ENCODE measurements at regions not wholly inside any gene's neighbourhood (a gene's known extent, or its start where the extent isn't known, plus 50 kb on each side); places are given as distances from the start of the nearest gene placed in this dataset.

DNA sequence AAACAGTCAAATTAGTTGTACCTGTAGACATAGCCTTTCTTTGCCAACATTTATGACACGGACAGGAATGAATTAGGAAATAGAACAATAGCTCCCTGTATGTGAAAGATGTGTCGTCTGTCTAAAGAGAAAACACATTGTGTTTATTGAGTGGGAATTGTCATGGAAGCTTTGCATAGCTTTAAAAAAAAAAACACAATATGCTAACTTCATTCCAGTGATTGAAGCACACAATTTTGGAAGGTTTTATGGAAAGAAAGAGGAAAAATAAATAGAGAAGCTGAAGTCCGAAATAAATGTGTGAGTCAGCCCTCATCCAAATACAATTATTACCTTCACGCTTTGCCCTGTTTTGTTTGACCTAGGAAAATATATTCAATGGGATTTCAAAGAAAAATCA, 1095.7 kb downstream of the TSN start:
- H3K4me1 ChIP-seq (ENCODE audit: low read length) = no peaks in the 10 kb centered on the region
- H3K9ac ChIP-seq (ENCODE audit: low read length) = no peak overlapping the region
- no peaks in the 10 kb centered on the region for H3K9me2 ChIP-seq (replicated peaks; ENCODE audit: insufficient read depth, low read length)
- H3K27me3 ChIP-seq (ENCODE audit: low read length) = no peaks in the 10 kb centered on the region
- H2AFZ ChIP-seq (ENCODE audit: low read length) = no peak overlapping the region
- H3K4me2 ChIP-seq (ENCODE audit: low read depth, low read length, poor library complexity, severe bottlenecking) = no peak overlapping the region
- H3K9me3 ChIP-seq (ENCODE audit: low read length) = no peaks in the 10 kb centered on the region
- H4K20me1 ChIP-seq (ENCODE audit: insufficient read depth, low read depth, low read length) = no peaks in the 10 kb centered on the region
- no peaks in the 10 kb centered on the region for H3K79me2 ChIP-seq (ENCODE audit: low read length)
- no peak for DNase-seq
- no peaks in the 10 kb centered on the region for H3K36me3 ChIP-seq (ENCODE audit: insufficient read depth, low read length)
- H3K27ac ChIP-seq (ENCODE audit: low read length) = no peak overlapping the region
- H3K4me3 ChIP-seq (ENCODE audit: low read length) = no peak overlapping the region

DNA sequence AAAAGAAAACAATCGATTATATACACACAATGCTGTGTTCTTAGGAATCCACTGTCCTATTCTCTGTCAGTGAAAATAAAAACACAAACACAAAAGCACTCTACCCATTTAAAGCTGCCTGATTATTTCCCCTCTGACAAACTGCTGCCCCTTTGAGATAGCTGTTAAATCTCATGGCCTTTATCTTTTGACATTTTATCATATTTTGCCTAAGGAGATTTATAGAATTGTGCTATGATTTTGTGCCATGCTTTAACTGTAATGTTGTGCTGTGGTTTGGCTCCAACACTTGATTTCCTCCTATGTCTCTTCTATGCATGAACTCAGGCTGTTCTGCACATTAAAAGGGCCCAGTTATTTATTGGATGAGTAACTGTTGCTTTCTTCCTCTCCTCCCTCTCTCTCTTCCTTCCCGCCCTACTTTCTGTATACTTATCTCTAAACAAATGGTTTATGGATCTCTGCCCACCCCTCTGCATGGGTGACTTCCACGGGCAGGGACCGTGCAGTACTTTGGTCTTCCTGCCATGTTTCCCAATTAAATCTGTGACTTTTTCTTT, 1096.6 kb downstream of the TSN start:
- Histone ChIP-seq H2AFZ (ENCODE audit: low read length) (no peak overlapping the region), H3K27me3 (ENCODE audit: low read length) (no peaks in the 10 kb centered on the region), H3K36me3 (ENCODE audit: insufficient read depth, low read length) (no peaks in the 10 kb centered on the region), H3K79me2 (ENCODE audit: low read length) (no peaks in the 10 kb centered on the region), H3K9me3 (ENCODE audit: low read length) (no peaks in the 10 kb centered on the region), H3K9ac (ENCODE audit: low read length) (no peak overlapping the region), H3K4me3 (ENCODE audit: low read length) (no peak overlapping the region), H3K4me1 (ENCODE audit: low read length) (no peaks in the 10 kb centered on the region), H3K27ac (ENCODE audit: low read length) (no peak overlapping the region), H4K20me1 (ENCODE audit: insufficient read depth, low read depth, low read length) (no peaks in the 10 kb centered on the region), H3K9me2 (replicated peaks; ENCODE audit: insufficient read depth, low read length) (no peaks in the 10 kb centered on the region), H3K4me2 (ENCODE audit: low read depth, low read length, poor library complexity, severe bottlenecking) (no peak overlapping the region)
- DNase-seq = no peak

- no peak overlapping the region for H3K27ac ChIP-seq (ENCODE audit: low read length)
- H2AFZ ChIP-seq (ENCODE audit: low read length) = no peak overlapping the region
- no peaks in the 10 kb centered on the region for H3K27me3 ChIP-seq (ENCODE audit: low read length)
- no peaks in the 10 kb centered on the region for H3K4me1 ChIP-seq (ENCODE audit: low read length)
- no peaks in the 10 kb centered on the region for H4K20me1 ChIP-seq (ENCODE audit: insufficient read depth, low read depth, low read length)
- H3K9ac ChIP-seq (ENCODE audit: low read length) = no peak overlapping the region
- H3K36me3 ChIP-seq (ENCODE audit: insufficient read depth, low read length) = no peaks in the 10 kb centered on the region
- no peaks in the 10 kb centered on the region for H3K9me3 ChIP-seq (ENCODE audit: low read length)
- no peaks in the 10 kb centered on the region for H3K79me2 ChIP-seq (ENCODE audit: low read length)
- no peak overlapping the region for H3K4me3 ChIP-seq (ENCODE audit: low read length)
- H3K4me2 ChIP-seq (ENCODE audit: low read depth, low read length, poor library complexity, severe bottlenecking) = no peak overlapping the region
- no peak for DNase-seq
- H3K9me2 ChIP-seq (replicated peaks; ENCODE audit: insufficient read depth, low read length) = no peaks in the 10 kb centered on the region
These were observed 1101.2 kb downstream of the TSN start for GRCh38 chr2:122856696-122857095.

GRCh38 chr2:122858075-122858702, 1102.7 kb downstream of the TSN start:
- H3K9me2 ChIP-seq (replicated peaks; ENCODE audit: insufficient read depth, low read length) = no peaks in the 10 kb centered on the region
- H3K4me2 ChIP-seq (ENCODE audit: low read depth, low read length, poor library complexity, severe bottlenecking) = no peak overlapping the region
- H3K4me1 ChIP-seq (ENCODE audit: low read length) = no peaks in the 10 kb centered on the region
- no peak overlapping the region for H3K4me3 ChIP-seq (ENCODE audit: low read length)
- no peak overlapping the region for H3K27ac ChIP-seq (ENCODE audit: low read length)
- no peaks in the 10 kb centered on the region for H3K79me2 ChIP-seq (ENCODE audit: low read length)
- no peak overlapping the region for H3K9ac ChIP-seq (ENCODE audit: low read length)
- no peaks in the 10 kb centered on the region for H3K36me3 ChIP-seq (ENCODE audit: insufficient read depth, low read length)
- no peaks in the 10 kb centered on the region for H3K9me3 ChIP-seq (ENCODE audit: low read length)
- no peaks in the 10 kb centered on the region for H3K27me3 ChIP-seq (ENCODE audit: low read length)
- DNase-seq = no peak
- no peaks in the 10 kb centered on the region for H4K20me1 ChIP-seq (ENCODE audit: insufficient read depth, low read depth, low read length)
- no peak overlapping the region for H2AFZ ChIP-seq (ENCODE audit: low read length)

DNA sequence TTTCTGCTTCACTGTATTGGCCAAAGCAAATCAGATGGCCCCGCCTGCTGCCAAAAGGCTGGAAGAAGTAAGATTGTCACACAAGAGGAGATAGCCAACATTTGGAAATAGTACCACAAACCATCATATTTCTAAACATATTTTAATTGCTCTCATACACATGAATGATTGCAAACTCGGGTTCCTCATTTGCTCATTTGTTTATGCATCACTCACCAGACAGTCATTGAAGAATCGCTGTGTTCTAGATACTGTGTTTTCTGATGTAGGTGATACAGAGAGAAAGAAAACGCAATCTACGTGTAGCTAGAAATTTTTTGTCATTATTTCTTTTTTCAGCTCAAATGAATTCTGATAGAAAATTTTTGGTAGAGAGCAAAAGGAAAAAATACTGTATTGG, 1103.4 kb downstream of the TSN start:
- Histone ChIP-seq H3K9me3 (ENCODE audit: low read length) (no peaks in the 10 kb centered on the region), H3K4me3 (ENCODE audit: low read length) (no peak overlapping the region), H3K9me2 (replicated peaks; ENCODE audit: insufficient read depth, low read length) (no peaks in the 10 kb centered on the region), H3K36me3 (ENCODE audit: insufficient read depth, low read length) (no peaks in the 10 kb centered on the region), H3K4me2 (ENCODE audit: low read depth, low read length, poor library complexity, severe bottlenecking) (no peak overlapping the region), H3K27me3 (ENCODE audit: low read length) (no peaks in the 10 kb centered on the region), H3K4me1 (ENCODE audit: low read length) (no peaks in the 10 kb centered on the region), H3K27ac (ENCODE audit: low read length) (no peak overlapping the region), H2AFZ (ENCODE audit: low read length) (no peak overlapping the region), H3K79me2 (ENCODE audit: low read length) (no peaks in the 10 kb centered on the region), H4K20me1 (ENCODE audit: insufficient read depth, low read depth, low read length) (no peaks in the 10 kb centered on the region), H3K9ac (ENCODE audit: low read length) (no peak overlapping the region)
- DNase-seq = no peak

GRCh38 chr2:122859260-122859659, 1103.8 kb downstream of the TSN start:
- Histone ChIP-seq H3K4me3 (ENCODE audit: low read length) (no peak overlapping the region), H3K27me3 (ENCODE audit: low read length) (no peaks in the 10 kb centered on the region), H3K36me3 (ENCODE audit: insufficient read depth, low read length) (no peaks in the 10 kb centered on the region), H4K20me1 (ENCODE audit: insufficient read depth, low read depth, low read length) (no peaks in the 10 kb centered on the region), H3K9me2 (replicated peaks; ENCODE audit: insufficient read depth, low read length) (no peaks in the 10 kb centered on the region), H2AFZ (ENCODE audit: low read length) (no peak overlapping the region), H3K79me2 (ENCODE audit: low read length) (no peaks in the 10 kb centered on the region), H3K27ac (ENCODE audit: low read length) (no peak overlapping the region), H3K9ac (ENCODE audit: low read length) (no peak overlapping the region), H3K4me2 (ENCODE audit: low read depth, low read length, poor library complexity, severe bottlenecking) (no peak overlapping the region), H3K4me1 (ENCODE audit: low read length) (no peaks in the 10 kb centered on the region), H3K9me3 (ENCODE audit: low read length) (no peaks in the 10 kb centered on the region)
- DNase-seq = no peak

GRCh38 chr2:122863532-122863931, 1108.1 kb downstream of the TSN start:
- DNase-seq = no peak
- H3K36me3 ChIP-seq (ENCODE audit: insufficient read depth, low read length) = no peaks in the 10 kb centered on the region
- H3K79me2 ChIP-seq (ENCODE audit: low read length) = no peaks in the 10 kb centered on the region
- H2AFZ ChIP-seq (ENCODE audit: low read length) = no peak overlapping the region
- no peak overlapping the region for H3K4me3 ChIP-seq (ENCODE audit: low read length)
- H4K20me1 ChIP-seq (ENCODE audit: insufficient read depth, low read depth, low read length) = no peaks in the 10 kb centered on the region
- H3K9me2 ChIP-seq (replicated peaks; ENCODE audit: insufficient read depth, low read length) = no peaks in the 10 kb centered on the region
- H3K27ac ChIP-seq (ENCODE audit: low read length) = no peak overlapping the region
- no peaks in the 10 kb centered on the region for H3K9me3 ChIP-seq (ENCODE audit: low read length)
- no peak overlapping the region for H3K4me2 ChIP-seq (ENCODE audit: low read depth, low read length, poor library complexity, severe bottlenecking)
- H3K4me1 ChIP-seq (ENCODE audit: low read length) = no peaks in the 10 kb centered on the region
- no peak overlapping the region for H3K9ac ChIP-seq (ENCODE audit: low read length)
- H3K27me3 ChIP-seq (ENCODE audit: low read length) = no peaks in the 10 kb centered on the region

GRCh38 chr2:122864728-122865127, 1109.3 kb downstream of the TSN start:
- Histone ChIP-seq H4K20me1 (ENCODE audit: insufficient read depth, low read depth, low read length) (no peaks in the 10 kb centered on the region), H3K4me2 (ENCODE audit: low read depth, low read length, poor library complexity, severe bottlenecking) (no peak overlapping the region), H3K4me1 (ENCODE audit: low read length) (no peaks in the 10 kb centered on the region), H3K9me2 (replicated peaks; ENCODE audit: insufficient read depth, low read length) (no peaks in the 10 kb centered on the region), H3K27ac (ENCODE audit: low read length) (no peak overlapping the region), H3K27me3 (ENCODE audit: low read length) (no peaks in the 10 kb centered on the region), H3K9me3 (ENCODE audit: low read length) (no peaks in the 10 kb centered on the region), H3K79me2 (ENCODE audit: low read length) (no peaks in the 10 kb centered on the region), H3K36me3 (ENCODE audit: insufficient read depth, low read length) (no peaks in the 10 kb centered on the region), H3K9ac (ENCODE audit: low read length) (no peak overlapping the region), H2AFZ (ENCODE audit: low read length) (no peak overlapping the region), H3K4me3 (ENCODE audit: low read length) (no peak overlapping the region)
- no peak for DNase-seq
